ENCODE measurements at regions not wholly inside any gene's neighbourhood (a gene's known extent, or its start where the extent isn't known, plus 50 kb on each side); places are given as distances from the start of the nearest gene placed in this dataset.

- no peaks in the 10 kb centered on the region for H3K36me3 ChIP-seq
- ATAC-seq (ENCODE audit: low FRiP score in 2 of 2) = no peak
- no peak overlapping the region for H3K4me3 ChIP-seq
- no peaks in the 10 kb centered on the region for H3K4me1 ChIP-seq
- H3K9me3 ChIP-seq = no peaks in the 10 kb centered on the region
- WGBS, 2 donors = 87 to 94% methylated on average over 3 of the region's 3 CpGs
- no peak for DNase-seq
- TF ChIP-seq CTCF (IDR thresholded peaks at IDR 0.05) (no peak), POLR2AphosphoS5 (IDR thresholded peaks at IDR 0.05) (no peak), POLR2A (IDR thresholded peaks at IDR 0.05) (no peak), EP300 (IDR thresholded peaks at IDR 0.05) (no peak)
- H3K27me3 ChIP-seq = no peaks in the 10 kb centered on the region
- H3K27ac ChIP-seq = no peak overlapping the region
Observed at GRCh38 chr18:24968238-24968775, 383.7 kb downstream of the ZNF521 start.

GRCh38 chr18:24972577-24972976, 379.4 kb downstream of the ZNF521 start:
- Histone ChIP-seq H3K4me3 (no peak overlapping the region), H3K36me3 (no peaks in the 10 kb centered on the region), H3K4me1 (no peaks in the 10 kb centered on the region), H3K27ac (no peak overlapping the region), H3K27me3 (no peaks in the 10 kb centered on the region), H3K9me3 (no peaks in the 10 kb centered on the region)
- DNase-seq = no peak
- ATAC-seq (ENCODE audit: low FRiP score in 2 of 2) = no peak
- 93 to 94% methylated on average over 4 of the region's 4 CpGs for WGBS, 2 donors
- TF ChIP-seq POLR2AphosphoS5 (IDR thresholded peaks at IDR 0.05) (no peak), EP300 (IDR thresholded peaks at IDR 0.05) (no peak), POLR2A (IDR thresholded peaks at IDR 0.05) (no peak), CTCF (IDR thresholded peaks at IDR 0.05) (no peak)

- WGBS, 2 donors = 75 to 85% methylated on average over 2 of the region's 2 CpGs
- no peaks in the 10 kb centered on the region for H3K27me3 ChIP-seq
- H3K27ac ChIP-seq = no peak overlapping the region
- DNase-seq = no peak
- no peaks in the 10 kb centered on the region for H3K9me3 ChIP-seq
- no peaks in the 10 kb centered on the region for H3K4me1 ChIP-seq
- no peak for ATAC-seq (ENCODE audit: low FRiP score in 2 of 2)
- no peaks in the 10 kb centered on the region for H3K36me3 ChIP-seq
- no peak for TF ChIP-seq POLR2A (IDR thresholded peaks at IDR 0.05)
- no peak for TF ChIP-seq EP300 (IDR thresholded peaks at IDR 0.05)
- no peak for TF ChIP-seq POLR2AphosphoS5 (IDR thresholded peaks at IDR 0.05)
- no peak for TF ChIP-seq CTCF (IDR thresholded peaks at IDR 0.05)
- no peak overlapping the region for H3K4me3 ChIP-seq
Observed at GRCh38 chr18:24974431-24974830, 377.5 kb downstream of the ZNF521 start.

- DNase-seq (no peak), ATAC-seq (ENCODE audit: low FRiP score in 2 of 2) (no peak)
- Histone ChIP-seq H3K27ac (no peak overlapping the region), H3K4me1 (no peaks in the 10 kb centered on the region), H3K9me3 (no peaks in the 10 kb centered on the region), H3K36me3 (no peaks in the 10 kb centered on the region), H3K4me3 (no peak overlapping the region), H3K27me3 (no peaks in the 10 kb centered on the region)
- WGBS, 2 donors = 86 to 87% methylated on average over 6 of the region's 6 CpGs
- TF ChIP-seq EP300 (IDR thresholded peaks at IDR 0.05) = no peak
- no peak for TF ChIP-seq POLR2A (IDR thresholded peaks at IDR 0.05)
- no peak for TF ChIP-seq POLR2AphosphoS5 (IDR thresholded peaks at IDR 0.05)
- TF ChIP-seq CTCF (IDR thresholded peaks at IDR 0.05) = no peak
Observed at GRCh38 chr18:24975496-24976372, 376.2 kb downstream of the ZNF521 start.
